Endothelial cell of umbilical vein (primary cell): ENCODE measurements at regions not wholly inside any gene's neighbourhood (a gene's known extent, or its start where the extent isn't known, plus 50 kb on each side); places are given as distances from the start of the nearest gene placed in this dataset.

Source experiments
- BruUV-seq: library from RNA; stranded (reverse); fragments of 400-500 nt; replicated peaks from 2 replicates; lab custom pipeline; 2021; lab: Mats Ljungman, UMichigan
- CTCF ChIA-PET: fragments of 300-600, 350-600 bp; sonication (Branson Sonifier 250); formaldehyde crosslinking; loops from one replicate; lab custom pipeline; 2021; ENCODE audit warnings: antibody characterized with exemption, inconsistent platforms; lab: Charles Lee
- POLR2A ChIA-PET: fragments of 300-600, 350-600 bp; sonication (Branson Sonifier 250); formaldehyde crosslinking; loops from one replicate; lab custom pipeline; 2021; ENCODE audit warnings: antibody characterized with exemption, inconsistent platforms; lab: Charles Lee
- DNase-seq: peaks from one replicate; pipeline ENCODE4 v3.0.0-alpha.2; 2011; ENCODE audit warnings: low read depth, low spot score
- FAIRE-seq: peaks from 2 replicates; lab custom pipeline; 2011; peaks lifted over from hg19 to GRCh38; lab: Jason Lieb, UNC
- H2AFZ ChIP-seq: 2 replicates; pipeline ENCODE4 v1.6.0; 2012; ENCODE audit warnings: low read depth, low read length, control low read depth, inconsistent platforms
- H3K27ac ChIP-seq: 2 replicates; pipeline ENCODE4 v1.5.1; 2011; ENCODE audit warnings: low read depth, mild to moderate bottlenecking, control low read depth, low read length, moderate library complexity; ENCODE audit not compliant: insufficient read depth
- H3K27me3 ChIP-seq, 2 experiments: 2 replicates each; pipeline versions ENCODE4 v1.6.0 to v1.6.1; 2011; ENCODE audit warnings: low read length in 2 of 2, mixed read lengths in 1 of 2; ENCODE audit not compliant: control insufficient read depth in 2 of 2, insufficient read depth in 2 of 2
- H3K36me3 ChIP-seq, 2 experiments: 2 replicates in 1 of 2; 3 replicates in 1 of 2; pipeline ENCODE4 v1.5.1; 2011; ENCODE audit warnings: low read length in 2 of 2, mild to moderate bottlenecking in 1 of 2, moderate library complexity in 1 of 2; ENCODE audit not compliant: control insufficient read depth in 2 of 2, insufficient read depth in 2 of 2; ENCODE audit errors: extremely low read depth in 1 of 2
- H3K4me1 ChIP-seq: 3 replicates; pipeline ENCODE4 v1.5.1; 2011; ENCODE audit warnings: mild to moderate bottlenecking, low read length; ENCODE audit not compliant: control insufficient read depth, insufficient read depth; ENCODE audit errors: extremely low read depth
- H3K4me2 ChIP-seq: 2 replicates; pipeline ENCODE4 v1.6.1; 2011; ENCODE audit warnings: low read length, control low read depth, mixed read lengths; ENCODE audit not compliant: insufficient read depth
- H3K4me3 ChIP-seq, 3 experiments: fragments of 200-600 bp in 1 of 3; sonication (generic), shearing (Covaris generic) in 1 of 3; replicated peaks in 1 of 3; 2 replicates each; pipeline ENCODE4 v1.5.1; 2011 to 2016; ENCODE audit warnings: control low read depth in 3 of 3, low read length in 3 of 3, mild to moderate bottlenecking in 2 of 3, inconsistent platforms in 1 of 3, low read depth in 1 of 3, moderate library complexity in 1 of 3; ENCODE audit not compliant: insufficient read depth in 1 of 3
- H3K79me2 ChIP-seq: 2 replicates; pipeline ENCODE4 v1.6.0; 2012; ENCODE audit warnings: low read length, inconsistent platforms; ENCODE audit not compliant: control insufficient read depth, insufficient read depth
- H3K9ac ChIP-seq: replicated peaks from 2 replicates; pipeline ENCODE3; 2011; ENCODE audit warnings: low read length, control low read depth; ENCODE audit not compliant: insufficient read depth; ENCODE audit errors: extremely low read depth
- H3K9me1 ChIP-seq: replicated peaks from 3 replicates; pipeline ENCODE4 v1.6.0; 2011; ENCODE audit warnings: mild to moderate bottlenecking, low read length; ENCODE audit not compliant: control insufficient read depth, insufficient read depth; ENCODE audit errors: extremely low read depth
- H3K9me3 ChIP-seq: replicated peaks from 2 replicates; pipeline ENCODE4 v1.5.1; 2012; ENCODE audit warnings: low read length, inconsistent platforms; ENCODE audit not compliant: control insufficient read depth, insufficient read depth
- H4K20me1 ChIP-seq: replicated peaks from 2 replicates; pipeline ENCODE3; 2011; ENCODE audit warnings: mild to moderate bottlenecking, low read length; ENCODE audit not compliant: control insufficient read depth, insufficient read depth; ENCODE audit errors: extremely low read depth
- CTCF ChIP-seq, 2 donors: IDR thresholded peaks; 1 replicate in 1 of 2; 2 replicates in 1 of 2; pipeline ENCODE4 v1.5.1; 2011; ENCODE audit warnings: low read length in 2 of 2, mild to moderate bottlenecking in 2 of 2, moderate library complexity in 2 of 2, control low read depth in 1 of 2, inconsistent platforms in 1 of 2, low read depth in 1 of 2; ENCODE audit not compliant: insufficient read depth in 1 of 2; ENCODE audit errors: extremely low read depth in 1 of 2
- EZH2 ChIP-seq: IDR thresholded peaks from 2 replicates; pipeline ENCODE4 v1.6.1; 2012; ENCODE audit warnings: borderline replicate concordance, low read depth, mild to moderate bottlenecking, moderate library complexity, low read length, inconsistent platforms; ENCODE audit not compliant: severe bottlenecking
- FOS ChIP-seq: IDR thresholded peaks from 2 replicates; pipeline ENCODE4 v1.6.1; 2011; ENCODE audit warnings: mild to moderate bottlenecking, low read length, moderate library complexity, borderline replicate concordance; ENCODE audit not compliant: insufficient read depth
- GATA2 ChIP-seq: IDR thresholded peaks from 2 replicates; pipeline ENCODE4 v1.7.0; 2011; ENCODE audit warnings: low read depth, mild to moderate bottlenecking, moderate library complexity, mixed read lengths, low read length; ENCODE audit not compliant: insufficient read length, insufficient read depth
- JUN ChIP-seq: IDR thresholded peaks from 2 replicates; pipeline ENCODE4 v1.6.1; 2011; ENCODE audit warnings: borderline replicate concordance, low read depth; ENCODE audit not compliant: insufficient read length, insufficient read depth
- MAX ChIP-seq: IDR thresholded peaks from 2 replicates; pipeline ENCODE4 v1.6.1; 2011; ENCODE audit not compliant: insufficient read depth, insufficient read length
- MYC ChIP-seq: IDR thresholded peaks from one replicate; pipeline ENCODE4 v1.6.1; 2011; ENCODE audit warnings: mild to moderate bottlenecking, low read depth, low read length
- POLR2A ChIP-seq: IDR thresholded peaks from 2 replicates; pipeline ENCODE4 v1.6.1; 2012; ENCODE audit warnings: low read depth, mild to moderate bottlenecking, control low read depth, low read length
- POLR2AphosphoS5 ChIP-seq: IDR thresholded peaks from 2 replicates; pipeline ENCODE4 v1.6.1; 2012; ENCODE audit warnings: low read depth, mild to moderate bottlenecking, control low read depth, low read length, moderate library complexity; ENCODE audit not compliant: insufficient read depth
- dilution Hi-C: fragments of 300-500 bp; cut with MboI; formaldehyde crosslinking; loops from one replicate; pipeline ENCODE4 v1.15.0; 2019; ENCODE audit warnings: low sequenced_read_pairs; ENCODE audit not compliant: extremely low pct_ligation_motif_present
- intact Hi-C: fragments of 100-400 bp; cut with micrococcal nuclease; formaldehyde crosslinking; loops from one replicate; pipeline ENCODE4 v1.10.0; 2022

- peaks cover 5 to 15% of the 10 kb centered on the region in 2 experiments for H3K27me3 ChIP-seq
- intact Hi-C loops (no loop called here), dilution Hi-C loops (no loop called here)
- ChIA-PET CTCF (interaction anchor here (1.0 to 1.9 kb wide), 4 partner anchors 9 to 312 kb away, joined by 3 to 4 read pairs (median 4); no protein-coding TSS in a partner anchor), POLR2A (no interaction called here)
- H3K27ac ChIP-seq = no peak overlapping the region
- H2AFZ ChIP-seq = no peak overlapping the region
- H3K4me3 ChIP-seq = no peak overlapping the region
- H3K36me3 ChIP-seq = no peaks in the 10 kb centered on the region
- no TSS peak for BruUV-seq
- TF ChIP-seq JUN (no peak), EZH2 (no peak), CTCF (IDR thresholded peaks at IDR 0.05; ENCODE audit: extremely low read depth in 1 of 2, insufficient read depth in 1 of 2, low read depth in 1 of 2, low read length in 2 of 2) (no peak), POLR2AphosphoS5 (no peak), FOS (no peak), POLR2A (no peak), GATA2 (no peak), MYC (no peak), MAX (no peak)
- no peaks in the 10 kb centered on the region for H3K4me1 ChIP-seq
- no peak overlapping the region for H3K4me2 ChIP-seq
- no peaks in the 10 kb centered on the region for H3K9me1 ChIP-seq
- DNase-seq = peak; percentile 6
- H4K20me1 ChIP-seq = no peaks in the 10 kb centered on the region
- no peaks in the 10 kb centered on the region for H3K79me2 ChIP-seq
- H3K9ac ChIP-seq = no peak overlapping the region
- H3K9me3 ChIP-seq = no peaks in the 10 kb centered on the region
- FAIRE-seq = no peak
Observed at GRCh38 chr3:193826159-193826795, 233.3 kb downstream of the OPA1 start.
